ENCODE measurements at regions not wholly inside any gene's neighbourhood (a gene's known extent, or its start where the extent isn't known, plus 50 kb on each side); places are given as distances from the start of the nearest gene placed in this dataset.
A peak's percentile ranks its signal among the peaks of the same experiment; 100 is the strongest.

- no peak overlapping the region for H3K4me3 ChIP-seq
- intact Hi-C loops (cut with DNase I): no loop called here
- H3K27me3 ChIP-seq: no peaks in the 10 kb centered on the region
- peaks cover 0 to 38% (median 21%) of the 10 kb centered on the region in 3 donors for H3K36me3 ChIP-seq
- H3K4me1 ChIP-seq: no peaks in the 10 kb centered on the region
- no peaks in the 10 kb centered on the region for H3K9me3 ChIP-seq
- ATAC-seq: no peak
- H3K27ac ChIP-seq: no peak overlapping the region
- no peak for TF ChIP-seq CTCF (IDR thresholded peaks at IDR 0.05)
- FAIRE-seq: no peak
- DNase-seq: no peak
- 97% methylated on average over 48 to 53 of the region's 53 CpGs for WGBS, 2 donors
Measured at GRCh38 chr19:5222821-5223321, 117.7 kb downstream of the PTPRS start.

GRCh38 chr19:5222178-5222577, 118.4 kb downstream of the PTPRS start:
- 96% methylated on average over 22 of the region's 22 CpGs for WGBS, 2 donors
- Histone ChIP-seq H3K4me1 (no peaks in the 10 kb centered on the region), H3K4me3 (no peak overlapping the region), H3K27ac (no peak overlapping the region), H3K36me3 (peaks cover 0 to 45% (median 28%) of the 10 kb centered on the region in 3 donors), H3K27me3 (no peaks in the 10 kb centered on the region), H3K9me3 (no peaks in the 10 kb centered on the region)
- FAIRE-seq (no peak), ATAC-seq (no peak), DNase-seq (peak in 1 of 6 donors; percentile 48)
- TF ChIP-seq CTCF (IDR thresholded peaks at IDR 0.05): no peak
- intact Hi-C loops (cut with DNase I): no loop called here

- peak in 1 of 6 donors; percentile 45 for DNase-seq
- intact Hi-C loops (cut with DNase I): no loop called here
- FAIRE-seq: no peak
- peaks cover 0 to 48% (median 33%) of the 10 kb centered on the region in 3 donors for H3K36me3 ChIP-seq
- TF ChIP-seq CTCF (IDR thresholded peaks at IDR 0.05): no peak
- H3K27ac ChIP-seq: no peak overlapping the region
- ATAC-seq: no peak
- H3K4me3 ChIP-seq: no peak overlapping the region
- H3K9me3 ChIP-seq: no peaks in the 10 kb centered on the region
- no peaks in the 10 kb centered on the region for H3K4me1 ChIP-seq
- 96% methylated on average over 16 of the region's 16 CpGs for WGBS, 2 donors
- H3K27me3 ChIP-seq: no peaks in the 10 kb centered on the region
Measured at GRCh38 chr19:5220866-5221265, 119.7 kb downstream of the PTPRS start.

GRCh38 chr19:5220361-5220760, 120.3 kb downstream of the PTPRS start:
- Histone ChIP-seq H3K36me3 (peaks cover 0 to 48% (median 33%) of the 10 kb centered on the region in 3 donors), H3K9me3 (no peaks in the 10 kb centered on the region), H3K27ac (no peak overlapping the region), H3K4me3 (no peak overlapping the region), H3K27me3 (no peaks in the 10 kb centered on the region), H3K4me1 (no peaks in the 10 kb centered on the region)
- WGBS, 2 donors: 90 to 99% methylated on average over 5 of the region's 5 CpGs
- FAIRE-seq: no peak
- no peak for ATAC-seq
- intact Hi-C loops (cut with DNase I): no loop called here
- TF ChIP-seq CTCF (IDR thresholded peaks at IDR 0.05): no peak
- DNase-seq: no peak

- no peak for ATAC-seq
- no peak for FAIRE-seq
- peaks cover 0 to 53% (median 36%) of the 10 kb centered on the region in 3 donors for H3K36me3 ChIP-seq
- no peaks in the 10 kb centered on the region for H3K4me1 ChIP-seq
- DNase-seq: peak in 1 of 6 donors; percentile 51
- intact Hi-C loops (cut with DNase I): no loop called here
- H3K27ac ChIP-seq: no peak overlapping the region
- no peaks in the 10 kb centered on the region for H3K9me3 ChIP-seq
- no peak for TF ChIP-seq CTCF (IDR thresholded peaks at IDR 0.05)
- no peaks in the 10 kb centered on the region for H3K27me3 ChIP-seq
- no peak overlapping the region for H3K4me3 ChIP-seq
- WGBS, 2 donors: 97 to 98% methylated on average over 27 of the region's 27 CpGs
Measured at GRCh38 chr19:5219551-5220304, 120.9 kb downstream of the PTPRS start.
